Ishikawa (cell line): ENCODE measurements at regions not wholly inside any gene's neighbourhood (a gene's known extent, or its start where the extent isn't known, plus 50 kb on each side); places are given as distances from the start of the nearest gene placed in this dataset.

Experiments
- CEBPB ChIP-seq: IDR thresholded peaks from 2 replicates; pipeline ENCODE4 v1.6.1; 2012
- CREB1 ChIP-seq: IDR thresholded peaks from 2 replicates; pipeline ENCODE4 v1.6.1; 2012; ENCODE audit warnings: low read depth
- EGR1 ChIP-seq: IDR thresholded peaks from 2 replicates; pipeline ENCODE4 v1.6.1; 2012
- EP300 ChIP-seq: IDR thresholded peaks from 2 replicates; pipeline ENCODE4 v1.6.1; 2012; ENCODE audit warnings: borderline replicate concordance
- FOXM1 ChIP-seq: IDR thresholded peaks from 2 replicates; pipeline ENCODE4 v1.6.1; 2012; ENCODE audit warnings: low read depth, borderline replicate concordance
- MAX ChIP-seq: IDR thresholded peaks from 2 replicates; pipeline ENCODE4 v1.6.1; 2012
- NFIC ChIP-seq: IDR thresholded peaks from 2 replicates; pipeline ENCODE4 v1.6.1; 2012
- RAD21 ChIP-seq: IDR thresholded peaks from 2 replicates; pipeline ENCODE4 v1.6.1; 2012; ENCODE audit warnings: low read depth
- TAF1 ChIP-seq: IDR thresholded peaks from 2 replicates; pipeline ENCODE4 v1.6.1; 2012; ENCODE audit warnings: low read depth, mild to moderate bottlenecking
- TCF12 ChIP-seq: IDR thresholded peaks from 2 replicates; pipeline ENCODE4 v1.6.1; 2012; ENCODE audit warnings: low read depth
- TEAD4 ChIP-seq: IDR thresholded peaks from 2 replicates; pipeline ENCODE4 v1.6.1; 2012
- TF ChIP-seq, protein P1 (sequence below): IDR thresholded peaks from 2 replicates; pipeline ENCODE4 v1.6.1; 2012; ENCODE audit warnings: low read depth, mild to moderate bottlenecking
- TF ChIP-seq, protein P2 (sequence below): IDR thresholded peaks from 2 replicates; pipeline ENCODE4 v1.6.1; 2012

- TF ChIP-seq RAD21 = no peak
- TF ChIP-seq, protein P1, sequence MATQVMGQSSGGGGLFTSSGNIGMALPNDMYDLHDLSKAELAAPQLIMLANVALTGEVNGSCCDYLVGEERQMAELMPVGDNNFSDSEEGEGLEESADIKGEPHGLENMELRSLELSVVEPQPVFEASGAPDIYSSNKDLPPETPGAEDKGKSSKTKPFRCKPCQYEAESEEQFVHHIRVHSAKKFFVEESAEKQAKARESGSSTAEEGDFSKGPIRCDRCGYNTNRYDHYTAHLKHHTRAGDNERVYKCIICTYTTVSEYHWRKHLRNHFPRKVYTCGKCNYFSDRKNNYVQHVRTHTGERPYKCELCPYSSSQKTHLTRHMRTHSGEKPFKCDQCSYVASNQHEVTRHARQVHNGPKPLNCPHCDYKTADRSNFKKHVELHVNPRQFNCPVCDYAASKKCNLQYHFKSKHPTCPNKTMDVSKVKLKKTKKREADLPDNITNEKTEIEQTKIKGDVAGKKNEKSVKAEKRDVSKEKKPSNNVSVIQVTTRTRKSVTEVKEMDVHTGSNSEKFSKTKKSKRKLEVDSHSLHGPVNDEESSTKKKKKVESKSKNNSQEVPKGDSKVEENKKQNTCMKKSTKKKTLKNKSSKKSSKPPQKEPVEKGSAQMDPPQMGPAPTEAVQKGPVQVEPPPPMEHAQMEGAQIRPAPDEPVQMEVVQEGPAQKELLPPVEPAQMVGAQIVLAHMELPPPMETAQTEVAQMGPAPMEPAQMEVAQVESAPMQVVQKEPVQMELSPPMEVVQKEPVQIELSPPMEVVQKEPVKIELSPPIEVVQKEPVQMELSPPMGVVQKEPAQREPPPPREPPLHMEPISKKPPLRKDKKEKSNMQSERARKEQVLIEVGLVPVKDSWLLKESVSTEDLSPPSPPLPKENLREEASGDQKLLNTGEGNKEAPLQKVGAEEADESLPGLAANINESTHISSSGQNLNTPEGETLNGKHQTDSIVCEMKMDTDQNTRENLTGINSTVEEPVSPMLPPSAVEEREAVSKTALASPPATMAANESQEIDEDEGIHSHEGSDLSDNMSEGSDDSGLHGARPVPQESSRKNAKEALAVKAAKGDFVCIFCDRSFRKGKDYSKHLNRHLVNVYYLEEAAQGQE = no peak
- TF ChIP-seq TAF1 = no peak
- TF ChIP-seq TCF12 = no peak
- no peak for TF ChIP-seq MAX
- TF ChIP-seq, protein P2, sequence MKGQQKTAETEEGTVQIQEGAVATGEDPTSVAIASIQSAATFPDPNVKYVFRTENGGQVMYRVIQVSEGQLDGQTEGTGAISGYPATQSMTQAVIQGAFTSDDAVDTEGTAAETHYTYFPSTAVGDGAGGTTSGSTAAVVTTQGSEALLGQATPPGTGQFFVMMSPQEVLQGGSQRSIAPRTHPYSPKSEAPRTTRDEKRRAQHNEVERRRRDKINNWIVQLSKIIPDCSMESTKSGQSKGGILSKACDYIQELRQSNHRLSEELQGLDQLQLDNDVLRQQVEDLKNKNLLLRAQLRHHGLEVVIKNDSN = no peak
- TF ChIP-seq EGR1 = no peak
- no peak for TF ChIP-seq EP300
- no peak for TF ChIP-seq CREB1
- TF ChIP-seq NFIC = no peak
- no peak for TF ChIP-seq CEBPB
- no peak for TF ChIP-seq FOXM1
- TF ChIP-seq TEAD4 = no peak
These were observed 221.5 kb upstream of the FMN2 start for GRCh38 chr1:239870194-239870593.
